SU-DHL-6 (cell line): ENCODE measurements at regions not wholly inside any gene's neighbourhood (a gene's known extent, or its start where the extent isn't known, plus 50 kb on each side); places are given as distances from the start of the nearest gene placed in this dataset.

Experiments used
- H2AFZ ChIP-seq: fragments of 200-600 bp; sonication (generic); 2 replicates; pipeline ENCODE4 v1.6.1; 2014; ENCODE audit warnings: low read depth, mild to moderate bottlenecking, moderate library complexity, mixed read lengths, antibody characterized with exemption, low read length; ENCODE audit not compliant: severe bottlenecking
- H3F3A ChIP-seq: fragments of 200-600 bp; shearing (Covaris generic); 2 replicates; pipeline ENCODE4 v1.6.0; 2016; ENCODE audit warnings: antibody characterized with exemption, mild to moderate bottlenecking; ENCODE audit not compliant: insufficient read depth
- H3K27ac ChIP-seq: fragments of 200-600 bp; sonication (generic); 2 replicates; pipeline ENCODE4 v1.5.1; 2016; ENCODE audit warnings: low read depth, mild to moderate bottlenecking, low read length, moderate library complexity, mixed read lengths
- H3K27me3 ChIP-seq: fragments of 200-600 bp; sonication (generic), shearing (Covaris generic); 2 replicates; pipeline ENCODE4 v1.6.0; 2014; ENCODE audit warnings: mild to moderate bottlenecking, low read length
- H3K36me3 ChIP-seq: fragments of 200-600 bp; sonication (generic); 2 replicates; pipeline ENCODE4 v1.6.1; 2014; ENCODE audit warnings: mild to moderate bottlenecking, low read length, mixed read lengths
- H3K4me2 ChIP-seq: fragments of 300-600, 200-600 bp; shearing (Covaris generic), sonication (generic); 2 replicates; pipeline ENCODE4 v1.6.0; 2014; ENCODE audit warnings: low read length, low read depth, mild to moderate bottlenecking; ENCODE audit not compliant: poor library complexity, severe bottlenecking
- H3K4me3 ChIP-seq: fragments of 200-600 bp; sonication (generic); 2 replicates; pipeline ENCODE4 v1.5.1; 2014; ENCODE audit warnings: antibody characterized with exemption, low read length, mild to moderate bottlenecking, mixed read lengths; ENCODE audit not compliant: insufficient read depth, poor library complexity, severe bottlenecking
- H3K79me2 ChIP-seq: fragments of 200-600 bp; sonication (generic); 2 replicates; pipeline ENCODE4 v1.6.1; 2014; ENCODE audit warnings: mild to moderate bottlenecking, low read length, moderate library complexity; ENCODE audit not compliant: insufficient read depth
- H3K9ac ChIP-seq: fragments of 200-600 bp; sonication (generic); 2 replicates; pipeline ENCODE4 v1.7.0; 2014; ENCODE audit warnings: mild to moderate bottlenecking, low read length
- H3K9me2 ChIP-seq: fragments of 200-600 bp; sonication (generic); replicated peaks from 2 replicates; pipeline ENCODE4 v1.6.1; 2014; ENCODE audit warnings: low read length; ENCODE audit not compliant: insufficient read depth
- H3K9me3 ChIP-seq: fragments of 200-600 bp; sonication (generic); 2 replicates; pipeline ENCODE4 v1.6.1; 2014; ENCODE audit warnings: low read length, mixed read lengths; ENCODE audit not compliant: insufficient read depth
- H4K20me1 ChIP-seq: fragments of 200-600 bp; sonication (generic); 2 replicates; pipeline ENCODE4 v1.6.1; 2014; ENCODE audit warnings: low read depth, mild to moderate bottlenecking, antibody characterized with exemption, low read length, moderate library complexity, mixed read lengths
- CTCF ChIP-seq: fragments of 200-600 bp; sonication (generic); IDR thresholded peaks from one replicate; pipeline ENCODE4 v1.5.1; 2017; ENCODE audit warnings: antibody characterized with exemption, mild to moderate bottlenecking, low read length, moderate library complexity; ENCODE audit not compliant: insufficient read depth, poor library complexity, severe bottlenecking
- EZH2phosphoT487 ChIP-seq: fragments of 200-600 bp; sonication (generic), shearing (Covaris generic); conservative IDR thresholded peaks from 2 replicates; pipeline ENCODE4 v1.6.1; 2018; ENCODE audit warnings: mild to moderate bottlenecking, antibody characterized with exemption, low read length, moderate library complexity, mixed read lengths

- no peaks in the 10 kb centered on the region for H3K9me3 ChIP-seq
- H3K79me2 ChIP-seq, result no peaks in the 10 kb centered on the region
- no peak for TF ChIP-seq CTCF
- TF ChIP-seq EZH2phosphoT487, result no peak
- no peaks in the 10 kb centered on the region for H3K27me3 ChIP-seq
- no peak overlapping the region for H3K4me2 ChIP-seq
- H2AFZ ChIP-seq, result no peak overlapping the region
- H3K9ac ChIP-seq, result no peak overlapping the region
- no peak overlapping the region for H3K4me3 ChIP-seq
- no peaks in the 10 kb centered on the region for H4K20me1 ChIP-seq
- no peaks in the 10 kb centered on the region for H3F3A ChIP-seq
- H3K36me3 ChIP-seq, result no peaks in the 10 kb centered on the region
- H3K27ac ChIP-seq, result no peak overlapping the region
- H3K9me2 ChIP-seq, result no peaks in the 10 kb centered on the region
These were observed 286.8 kb upstream of the NR2F2 start for GRCh38 chr15:96043591-96044171.

GRCh38 chr15:96046620-96047240 is 283.8 kb upstream of the NR2F2 start:
- no peaks in the 10 kb centered on the region for H3K36me3 ChIP-seq
- no peak overlapping the region for H2AFZ ChIP-seq
- no peaks in the 10 kb centered on the region for H3F3A ChIP-seq
- H3K9ac ChIP-seq, result no peak overlapping the region
- no peaks in the 10 kb centered on the region for H3K27me3 ChIP-seq
- TF ChIP-seq CTCF, result no peak
- no peak for TF ChIP-seq EZH2phosphoT487
- H3K27ac ChIP-seq, result no peak overlapping the region
- no peak overlapping the region for H3K4me3 ChIP-seq
- no peaks in the 10 kb centered on the region for H3K79me2 ChIP-seq
- no peaks in the 10 kb centered on the region for H3K9me2 ChIP-seq
- no peaks in the 10 kb centered on the region for H3K9me3 ChIP-seq
- H3K4me2 ChIP-seq, result no peak overlapping the region
- H4K20me1 ChIP-seq, result no peaks in the 10 kb centered on the region

- Histone ChIP-seq H3K4me2 (no peak overlapping the region), H3K79me2 (no peaks in the 10 kb centered on the region), H2AFZ (no peak overlapping the region), H3K27me3 (no peaks in the 10 kb centered on the region), H3F3A (no peaks in the 10 kb centered on the region), H3K9ac (no peak overlapping the region), H3K9me2 (no peaks in the 10 kb centered on the region), H3K4me3 (no peak overlapping the region), H3K36me3 (no peaks in the 10 kb centered on the region), H3K9me3 (no peaks in the 10 kb centered on the region), H4K20me1 (no peaks in the 10 kb centered on the region), H3K27ac (no peak overlapping the region)
- TF ChIP-seq EZH2phosphoT487 (no peak), CTCF (no peak)
These were observed 283.1 kb upstream of the NR2F2 start for GRCh38 chr15:96047255-96047931.
